Activated T-helper 2 cell treated with anti-CD3 and anti-CD28 coated beads, Interferon-gamma antibody, Interleukin-2, Interleukin-4, amounts not matched to agents 10 μg/mL and 5 μg/mL and 100 μg/mL, durations not matched to agents 14 hours and 24 hours and 36 hours (primary cell): ENCODE measurements at regions not wholly inside any gene's neighbourhood (a gene's known extent, or its start where the extent isn't known, plus 50 kb on each side); places are given as distances from the start of the nearest gene placed in this dataset.

ENCODE experiments used
- DNase-seq: peaks from one replicate; pipeline ENCODE4 v3.0.0; 2021; ENCODE audit warnings: low spot score
- H3K27ac Mint-ChIP-seq: one replicate; pipeline ENCODE4 v1.8.0; 2021; ENCODE audit warnings: mixed read lengths
- H3K27me3 Mint-ChIP-seq: one replicate; pipeline ENCODE4 v1.8.0; 2021; ENCODE audit warnings: low read depth, mixed read lengths
- H3K36me3 Mint-ChIP-seq: one replicate; pipeline ENCODE4 v1.8.0; 2021; ENCODE audit warnings: low read depth, mixed read lengths
- H3K4me1 Mint-ChIP-seq: one replicate; pipeline ENCODE4 v1.8.0; 2021; ENCODE audit warnings: low read depth, mixed read lengths
- H3K4me3 Mint-ChIP-seq: one replicate; pipeline ENCODE4 v1.8.0; 2021; ENCODE audit warnings: low read depth, mild to moderate bottlenecking, moderate library complexity, mixed read lengths
- H3K9me3 Mint-ChIP-seq: one replicate; pipeline ENCODE4 v1.8.0; 2021; ENCODE audit warnings: mixed read lengths
- intact Hi-C: fragments of 100-400 bp; cut with micrococcal nuclease; formaldehyde crosslinking; loops from one replicate; pipeline ENCODE4 v1.15.1; 2023

GRCh38 chr3:22475665-22476240, 724.7 kb upstream of the ZNF385D start:
- H3K4me1 Mint-ChIP-seq, result no peaks in the 10 kb centered on the region
- intact Hi-C loops, result no loop called here
- no peaks in the 10 kb centered on the region for H3K27me3 Mint-ChIP-seq
- no peaks in the 10 kb centered on the region for H3K36me3 Mint-ChIP-seq
- no peaks in the 10 kb centered on the region for H3K9me3 Mint-ChIP-seq
- no peak overlapping the region for H3K27ac Mint-ChIP-seq
- no peak for DNase-seq
- H3K4me3 Mint-ChIP-seq, result no peak overlapping the region

- intact Hi-C loops, result no loop called here
- Mint-ChIP-seq H3K27me3 (no peaks in the 10 kb centered on the region), H3K4me1 (no peaks in the 10 kb centered on the region), H3K9me3 (no peaks in the 10 kb centered on the region), H3K4me3 (no peak overlapping the region), H3K36me3 (no peaks in the 10 kb centered on the region), H3K27ac (no peak overlapping the region)
- no peak for DNase-seq
These were observed 726.0 kb upstream of the ZNF385D start for GRCh38 chr3:22476976-22477375.

- DNase-seq, result no peak
- Mint-ChIP-seq H3K4me3 (no peak overlapping the region), H3K27me3 (no peaks in the 10 kb centered on the region), H3K9me3 (no peaks in the 10 kb centered on the region), H3K36me3 (no peaks in the 10 kb centered on the region), H3K27ac (no peak overlapping the region), H3K4me1 (no peaks in the 10 kb centered on the region)
- intact Hi-C loops, result no loop called here
These were observed 717.2 kb upstream of the UBE2E2 start for GRCh38 chr3:22485954-22486353.

GRCh38 chr3:22490747-22491146, 712.4 kb upstream of the UBE2E2 start:
- Mint-ChIP-seq H3K27ac (no peak overlapping the region), H3K27me3 (no peaks in the 10 kb centered on the region), H3K4me3 (no peak overlapping the region), H3K36me3 (no peaks in the 10 kb centered on the region), H3K9me3 (no peaks in the 10 kb centered on the region), H3K4me1 (no peaks in the 10 kb centered on the region)
- no peak for DNase-seq
- intact Hi-C loops, result no loop called here

- Mint-ChIP-seq H3K27ac (no peak overlapping the region), H3K27me3 (no peaks in the 10 kb centered on the region), H3K4me3 (no peak overlapping the region), H3K4me1 (no peaks in the 10 kb centered on the region), H3K9me3 (no peaks in the 10 kb centered on the region), H3K36me3 (no peaks in the 10 kb centered on the region)
- intact Hi-C loops, result no loop called here
- no peak for DNase-seq
These were observed 711.8 kb upstream of the UBE2E2 start for GRCh38 chr3:22491344-22491743.

GRCh38 chr3:22492342-22492741, 710.8 kb upstream of the UBE2E2 start:
- intact Hi-C loops, result no loop called here
- Mint-ChIP-seq H3K27ac (no peak overlapping the region), H3K27me3 (no peaks in the 10 kb centered on the region), H3K9me3 (no peaks in the 10 kb centered on the region), H3K4me1 (no peaks in the 10 kb centered on the region), H3K4me3 (no peak overlapping the region), H3K36me3 (no peaks in the 10 kb centered on the region)
- DNase-seq, result no peak

GRCh38 chr3:22495241-22495640, 707.9 kb upstream of the UBE2E2 start:
- no peaks in the 10 kb centered on the region for H3K4me1 Mint-ChIP-seq
- intact Hi-C loops, result no loop called here
- no peaks in the 10 kb centered on the region for H3K27me3 Mint-ChIP-seq
- DNase-seq, result no peak
- no peaks in the 10 kb centered on the region for H3K36me3 Mint-ChIP-seq
- H3K9me3 Mint-ChIP-seq, result no peaks in the 10 kb centered on the region
- H3K27ac Mint-ChIP-seq, result no peak overlapping the region
- no peak overlapping the region for H3K4me3 Mint-ChIP-seq

- Mint-ChIP-seq H3K4me3 (no peak overlapping the region), H3K9me3 (no peaks in the 10 kb centered on the region)
- intact Hi-C loops, result no loop called here
These were observed 707.3 kb upstream of the UBE2E2 start for GRCh38 chr3:22495791-22496190.

GRCh38 chr3:22496641-22497040, 706.5 kb upstream of the UBE2E2 start:
- no peaks in the 10 kb centered on the region for H3K36me3 Mint-ChIP-seq
- H3K27ac Mint-ChIP-seq, result no peak overlapping the region
- no peaks in the 10 kb centered on the region for H3K9me3 Mint-ChIP-seq
- H3K27me3 Mint-ChIP-seq, result no peaks in the 10 kb centered on the region
- H3K4me3 Mint-ChIP-seq, result no peak overlapping the region
- DNase-seq, result no peak
- intact Hi-C loops, result no loop called here
- no peaks in the 10 kb centered on the region for H3K4me1 Mint-ChIP-seq

More at GRCh38 chr3:22495791-22496190, 707.3 kb upstream of the UBE2E2 start:
- no peak for DNase-seq
- Mint-ChIP-seq H3K36me3 (no peaks in the 10 kb centered on the region), H3K27me3 (no peaks in the 10 kb centered on the region), H3K4me1 (no peaks in the 10 kb centered on the region), H3K27ac (no peak overlapping the region)

- Mint-ChIP-seq H3K36me3 (no peaks in the 10 kb centered on the region), H3K27me3 (no peaks in the 10 kb centered on the region), H3K27ac (no peak overlapping the region), H3K4me1 (no peaks in the 10 kb centered on the region), H3K9me3 (no peaks in the 10 kb centered on the region), H3K4me3 (no peak overlapping the region)
- intact Hi-C loops, result no loop called here
- DNase-seq, result no peak
These were observed 696.3 kb upstream of the UBE2E2 start for GRCh38 chr3:22506871-22507270.

- Mint-ChIP-seq H3K36me3 (no peaks in the 10 kb centered on the region), H3K27ac (no peak overlapping the region), H3K27me3 (no peaks in the 10 kb centered on the region), H3K4me1 (no peaks in the 10 kb centered on the region), H3K4me3 (no peak overlapping the region), H3K9me3 (peaks cover 3% of the 10 kb centered on the region)
- intact Hi-C loops, result no loop called here
- DNase-seq, result no peak
These were observed 695.4 kb upstream of the UBE2E2 start for GRCh38 chr3:22507709-22508108.

- Mint-ChIP-seq H3K4me3 (no peak overlapping the region), H3K27ac (no peak overlapping the region), H3K9me3 (peaks cover 16% of the 10 kb centered on the region), H3K4me1 (no peaks in the 10 kb centered on the region), H3K27me3 (no peaks in the 10 kb centered on the region), H3K36me3 (no peaks in the 10 kb centered on the region)
- DNase-seq, result no peak
- intact Hi-C loops, result no loop called here
These were observed 679.2 kb upstream of the UBE2E2 start for GRCh38 chr3:22523925-22524324.

- Mint-ChIP-seq H3K9me3 (peaks cover 15% of the 10 kb centered on the region), H3K27ac (no peak overlapping the region), H3K27me3 (no peaks in the 10 kb centered on the region), H3K4me1 (no peaks in the 10 kb centered on the region), H3K4me3 (no peak overlapping the region), H3K36me3 (no peaks in the 10 kb centered on the region)
- DNase-seq, result no peak
- intact Hi-C loops, result no loop called here
These were observed 676.8 kb upstream of the UBE2E2 start for GRCh38 chr3:22526266-22526837.

- H3K27ac Mint-ChIP-seq, result no peak overlapping the region
- H3K36me3 Mint-ChIP-seq, result no peaks in the 10 kb centered on the region
These were observed 666.6 kb upstream of the UBE2E2 start for GRCh38 chr3:22536541-22536940.

More at GRCh38 chr3:22536541-22536940, 666.6 kb upstream of the UBE2E2 start:
- no peak for DNase-seq
- intact Hi-C loops, result no loop called here
- Mint-ChIP-seq H3K4me3 (no peak overlapping the region), H3K4me1 (no peaks in the 10 kb centered on the region), H3K27me3 (no peaks in the 10 kb centered on the region), H3K9me3 (peaks cover 11% of the 10 kb centered on the region)
